NCI-H460 (cell line): ENCODE measurements at regions not wholly inside any gene's neighbourhood (a gene's known extent, or its start where the extent isn't known, plus 50 kb on each side); places are given as distances from the start of the nearest gene placed in this dataset.

Source experiments
- DNase-seq: peaks from one replicate; pipeline ENCODE4 v3.0.0-alpha.2; 2016; ENCODE audit warnings: low read depth; ENCODE audit errors: extremely low read depth

- no peak for DNase-seq
These were observed 264.6 kb downstream of the TMEM167A start for GRCh38 chr5:82812575-82812974.

- no peak for DNase-seq
These were observed 265.7 kb downstream of the TMEM167A start for GRCh38 chr5:82811490-82811889.

GRCh38 chr5:82809420-82810143 is 267.6 kb downstream of the TMEM167A start:
- no peak for DNase-seq

GRCh38 chr5:82808960-82809359 is 268.2 kb downstream of the TMEM167A start:
- DNase-seq, result no peak

- no peak for DNase-seq
These were observed 270.2 kb downstream of the TMEM167A start for GRCh38 chr5:82807021-82807420.

GRCh38 chr5:82806513-82806912 is 270.7 kb downstream of the TMEM167A start:
- DNase-seq, result no peak

GRCh38 chr5:82804155-82804690 is 273.0 kb downstream of the TMEM167A start:
- DNase-seq, result no peak

GRCh38 chr5:82802954-82803353 is 274.2 kb downstream of the TMEM167A start:
- DNase-seq, result no peak

GRCh38 chr5:82800826-82801225 is 276.4 kb downstream of the TMEM167A start:
- no peak for DNase-seq

GRCh38 chr5:82799361-82800077 is 277.7 kb downstream of the TMEM167A start:
- DNase-seq, result no peak

- DNase-seq, result no peak
These were observed 278.5 kb downstream of the TMEM167A start for GRCh38 chr5:82798676-82799075.

- DNase-seq, result no peak
These were observed 280.4 kb downstream of the TMEM167A start for GRCh38 chr5:82796643-82797416.

GRCh38 chr5:82794876-82795275 is 282.3 kb downstream of the TMEM167A start:
- no peak for DNase-seq

- DNase-seq, result peak; percentile 26
These were observed 283.3 kb downstream of the TMEM167A start for GRCh38 chr5:82793808-82794419.

- DNase-seq, result no peak
These were observed 285.1 kb downstream of the TMEM167A start for GRCh38 chr5:82792096-82792495.

- no peak for DNase-seq
These were observed 288.1 kb downstream of the TMEM167A start for GRCh38 chr5:82789095-82789494.

GRCh38 chr5:82786748-82787147 is 290.4 kb downstream of the TMEM167A start:
- no peak for DNase-seq

- no peak for DNase-seq
These were observed 291.2 kb downstream of the TMEM167A start for GRCh38 chr5:82785882-82786509.

GRCh38 chr5:82785456-82785855 is 291.7 kb downstream of the TMEM167A start:
- DNase-seq, result no peak

GRCh38 chr5:82784521-82784920 is 292.7 kb downstream of the TMEM167A start:
- no peak for DNase-seq
